ENCODE measurements at regions not wholly inside any gene's neighbourhood (a gene's known extent, or its start where the extent isn't known, plus 50 kb on each side); places are given as distances from the start of the nearest gene placed in this dataset.
"Not testable (repeated sequence)": the region's sequence is repeated elsewhere in the genome, so short reads cannot be mapped to it uniquely, and the experiment has no call there.

DNA sequence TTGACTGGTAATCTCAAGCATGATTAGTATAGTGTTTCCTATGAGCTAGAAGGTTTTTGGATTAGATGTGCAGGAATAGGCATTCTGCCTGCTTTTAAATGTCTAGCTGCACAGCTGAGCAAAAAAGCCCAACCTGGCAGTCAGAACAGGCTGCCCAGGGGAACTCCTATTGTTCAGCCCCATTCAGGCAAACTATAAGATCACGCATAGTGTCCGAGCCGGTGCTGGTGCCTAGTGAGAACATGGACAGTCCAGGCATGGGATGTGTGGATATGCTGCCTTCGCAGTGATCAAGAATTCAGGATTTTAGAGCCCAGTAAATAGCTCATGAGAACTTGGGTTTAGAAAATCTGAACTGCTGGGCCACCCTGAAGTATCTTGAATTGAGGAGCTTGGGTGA lies 348.8 kb downstream of the UTRN start:
- Histone ChIP-seq H3K36me3 (no peaks in the 10 kb centered on the region), H3K4me3 (no peak overlapping the region), H3K9me3 (no peaks in the 10 kb centered on the region), H3K27ac (no peak overlapping the region), H3K27me3 (no peaks in the 10 kb centered on the region), H3K4me1 (no peaks in the 10 kb centered on the region)
- WGBS, 2 donors (ENCODE audit: low coverage in 1 of 2) = 98% methylated on average over 4 of the region's 4 CpGs; no CpG with 5 or more reads in 1 of the 2 donors
- no peak for ATAC-seq
- TF ChIP-seq POLR2AphosphoS5 (IDR thresholded peaks at IDR 0.05) (no peak), EP300 (IDR thresholded peaks at IDR 0.05) (no peak), POLR2A (IDR thresholded peaks at IDR 0.05) (no peak)
- TF ChIP-seq, protein P1, sequence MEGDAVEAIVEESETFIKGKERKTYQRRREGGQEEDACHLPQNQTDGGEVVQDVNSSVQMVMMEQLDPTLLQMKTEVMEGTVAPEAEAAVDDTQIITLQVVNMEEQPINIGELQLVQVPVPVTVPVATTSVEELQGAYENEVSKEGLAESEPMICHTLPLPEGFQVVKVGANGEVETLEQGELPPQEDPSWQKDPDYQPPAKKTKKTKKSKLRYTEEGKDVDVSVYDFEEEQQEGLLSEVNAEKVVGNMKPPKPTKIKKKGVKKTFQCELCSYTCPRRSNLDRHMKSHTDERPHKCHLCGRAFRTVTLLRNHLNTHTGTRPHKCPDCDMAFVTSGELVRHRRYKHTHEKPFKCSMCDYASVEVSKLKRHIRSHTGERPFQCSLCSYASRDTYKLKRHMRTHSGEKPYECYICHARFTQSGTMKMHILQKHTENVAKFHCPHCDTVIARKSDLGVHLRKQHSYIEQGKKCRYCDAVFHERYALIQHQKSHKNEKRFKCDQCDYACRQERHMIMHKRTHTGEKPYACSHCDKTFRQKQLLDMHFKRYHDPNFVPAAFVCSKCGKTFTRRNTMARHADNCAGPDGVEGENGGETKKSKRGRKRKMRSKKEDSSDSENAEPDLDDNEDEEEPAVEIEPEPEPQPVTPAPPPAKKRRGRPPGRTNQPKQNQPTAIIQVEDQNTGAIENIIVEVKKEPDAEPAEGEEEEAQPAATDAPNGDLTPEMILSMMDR (IDR thresholded peaks at IDR 0.05) = no peak

DNA sequence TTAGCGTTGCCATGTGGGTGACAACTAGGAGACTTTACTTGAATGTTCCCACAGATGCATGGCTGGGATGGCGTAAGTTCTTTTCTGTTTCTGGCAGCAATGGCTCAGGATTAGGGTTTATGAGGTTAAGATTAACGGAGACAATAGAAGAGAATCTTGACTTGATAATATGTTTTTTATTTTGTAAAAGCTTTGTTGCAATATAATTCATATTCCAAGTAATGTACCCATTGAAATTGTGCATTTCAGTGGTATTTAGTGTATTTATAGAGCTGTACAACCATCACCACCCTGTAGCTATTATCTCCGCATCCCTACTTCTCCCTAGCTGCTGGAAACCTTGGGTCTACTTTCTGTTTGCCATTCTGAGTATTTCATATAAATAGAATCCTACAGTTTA lies 349.2 kb downstream of the UTRN start:
- H3K9me3 ChIP-seq = no peaks in the 10 kb centered on the region
- no peak for TF ChIP-seq POLR2A (IDR thresholded peaks at IDR 0.05)
- TF ChIP-seq EP300 (IDR thresholded peaks at IDR 0.05) = no peak
- no peak for TF ChIP-seq POLR2AphosphoS5 (IDR thresholded peaks at IDR 0.05)
- TF ChIP-seq, protein P1 (IDR thresholded peaks at IDR 0.05) = no peak
- H3K27ac ChIP-seq = no peak overlapping the region
- H3K36me3 ChIP-seq = no peaks in the 10 kb centered on the region
- no peak overlapping the region for H3K4me3 ChIP-seq
- no peaks in the 10 kb centered on the region for H3K4me1 ChIP-seq
- 98 to 100% methylated on average over 3 of the region's 4 CpGs for WGBS, 2 donors (ENCODE audit: low coverage in 1 of 2)
- H3K27me3 ChIP-seq = no peaks in the 10 kb centered on the region
- no peak for ATAC-seq

DNA sequence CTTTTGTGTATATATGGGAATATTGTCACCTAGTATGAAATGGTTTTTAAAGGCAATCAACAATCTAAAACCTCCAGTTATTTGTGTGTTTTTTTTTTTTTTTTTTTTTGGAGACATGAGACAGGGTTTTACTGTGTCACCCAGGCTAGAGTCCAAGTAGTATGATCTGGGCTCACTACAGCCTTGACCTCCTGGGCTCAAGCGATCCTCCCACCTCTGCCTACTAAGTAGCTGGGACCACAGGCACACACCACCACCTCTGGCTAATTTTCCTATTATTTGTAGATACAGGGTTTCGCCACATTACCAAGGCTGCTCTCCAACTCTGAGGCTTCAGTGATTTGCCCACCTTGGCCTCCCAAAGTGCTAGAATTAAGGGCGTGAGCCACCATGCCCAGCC lies 349.9 kb downstream of the UTRN start:
- ATAC-seq = no peak
- no peaks in the 10 kb centered on the region for H3K27me3 ChIP-seq
- H3K4me3 ChIP-seq = no peak overlapping the region
- TF ChIP-seq POLR2AphosphoS5 (IDR thresholded peaks at IDR 0.05) = no peak
- TF ChIP-seq, protein P1 (IDR thresholded peaks at IDR 0.05) = no peak
- no peak for TF ChIP-seq EP300 (IDR thresholded peaks at IDR 0.05)
- no peak for TF ChIP-seq POLR2A (IDR thresholded peaks at IDR 0.05)
- H3K36me3 ChIP-seq = no peaks in the 10 kb centered on the region
- H3K4me1 ChIP-seq = no peaks in the 10 kb centered on the region
- H3K27ac ChIP-seq = no peak overlapping the region
- WGBS, 2 donors (ENCODE audit: low coverage in 1 of 2) = 97 to 100% methylated on average over 3 of the region's 3 CpGs
- H3K9me3 ChIP-seq = no peaks in the 10 kb centered on the region

DNA sequence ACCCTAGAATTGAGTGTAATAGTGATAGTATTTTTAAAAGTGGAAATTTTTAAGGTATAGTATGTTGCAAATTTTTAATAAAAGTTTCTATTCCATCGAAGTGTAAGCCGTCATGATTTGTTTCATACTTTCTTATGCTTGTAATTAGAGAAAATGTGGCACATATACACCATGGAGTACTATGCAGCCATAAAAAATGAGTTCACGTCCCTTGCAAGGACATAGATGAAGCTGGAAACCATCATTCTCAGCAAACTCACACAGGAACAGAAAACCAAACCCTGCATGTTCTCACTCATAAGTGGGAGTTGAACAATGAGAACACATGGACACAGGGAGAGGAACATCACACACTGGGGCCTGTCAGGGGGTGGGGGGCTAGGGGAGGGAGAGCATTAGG lies 350.9 kb downstream of the UTRN start:
- H3K27ac ChIP-seq, H3K4me1 ChIP-seq, H3K9me3 ChIP-seq, H3K4me3 ChIP-seq, H3K27me3 ChIP-seq, ATAC-seq, H3K36me3 ChIP-seq: not testable (repeated sequence)
- 94 to 97% methylated on average over 3 of the region's 3 CpGs for WGBS, 2 donors (ENCODE audit: low coverage in 1 of 2)

DNA sequence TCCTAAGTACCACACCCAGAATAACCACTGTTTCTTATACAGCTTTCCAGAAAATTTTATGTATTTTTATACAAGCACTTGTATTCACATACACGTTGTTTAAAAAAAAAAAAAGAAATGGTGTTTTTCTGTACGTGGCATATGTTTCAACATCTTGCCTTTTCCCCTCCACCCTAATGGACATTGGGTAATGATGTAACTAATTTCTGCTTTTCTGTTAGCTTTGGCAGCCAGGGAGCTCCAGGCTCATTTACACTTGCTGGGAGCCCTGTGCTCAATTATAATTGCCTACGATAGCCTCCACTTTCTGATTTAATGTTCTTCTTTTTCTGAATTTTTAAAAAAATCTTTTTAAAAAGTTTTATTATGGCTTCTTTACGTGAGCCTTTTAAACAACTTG lies 352.4 kb downstream of the UTRN start:
- 80 to 83% methylated on average over 4 of the region's 4 CpGs for WGBS, 2 donors (ENCODE audit: low coverage in 1 of 2)
- ATAC-seq = no peak
- H3K4me3 ChIP-seq = no peak overlapping the region
- no peaks in the 10 kb centered on the region for H3K36me3 ChIP-seq
- H3K4me1 ChIP-seq = no peaks in the 10 kb centered on the region
- H3K27ac ChIP-seq = no peak overlapping the region
- H3K27me3 ChIP-seq = no peaks in the 10 kb centered on the region
- H3K9me3 ChIP-seq = no peaks in the 10 kb centered on the region
- TF ChIP-seq, protein P1 (IDR thresholded peaks at IDR 0.05) = no peak
- TF ChIP-seq POLR2A (IDR thresholded peaks at IDR 0.05) (no peak), POLR2AphosphoS5 (IDR thresholded peaks at IDR 0.05) (no peak), EP300 (IDR thresholded peaks at IDR 0.05) (no peak)

DNA sequence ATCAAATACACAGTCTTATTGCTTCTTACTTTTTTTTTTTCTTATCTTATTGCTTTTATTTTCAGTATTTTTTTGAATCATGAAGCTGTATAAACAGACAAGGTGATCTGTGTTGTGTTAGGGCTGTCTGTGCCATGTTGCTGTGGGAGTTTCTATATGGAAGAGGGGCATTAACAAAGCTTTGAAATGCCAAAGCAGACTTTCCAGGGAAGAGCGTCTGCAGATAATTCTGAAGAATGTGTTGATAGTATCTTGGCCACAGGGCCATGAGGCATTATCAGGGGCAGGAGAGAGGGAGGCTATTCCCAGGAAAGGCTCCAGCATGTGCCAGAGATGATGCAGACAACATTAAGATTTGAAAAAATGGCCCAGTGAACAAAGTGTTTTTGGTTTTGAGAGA lies 354.5 kb downstream of the UTRN start:
- no peak for ATAC-seq

More for the DNA sequence above, 354.5 kb downstream of the UTRN start:
- 43 to 64% methylated on average over 1 of the region's 1 CpG for WGBS, 2 donors (ENCODE audit: low coverage in 1 of 2)
- no peak overlapping the region for H3K4me3 ChIP-seq
- no peaks in the 10 kb centered on the region for H3K9me3 ChIP-seq
- no peaks in the 10 kb centered on the region for H3K36me3 ChIP-seq
- no peak for TF ChIP-seq POLR2A (IDR thresholded peaks at IDR 0.05)
- TF ChIP-seq POLR2AphosphoS5 (IDR thresholded peaks at IDR 0.05) = no peak
- TF ChIP-seq, protein P1 (IDR thresholded peaks at IDR 0.05) = no peak
- TF ChIP-seq EP300 (IDR thresholded peaks at IDR 0.05) = no peak
- H3K27me3 ChIP-seq = no peaks in the 10 kb centered on the region
- no peak overlapping the region for H3K27ac ChIP-seq
- H3K4me1 ChIP-seq = no peaks in the 10 kb centered on the region

Data from gastroesophageal sphincter (tissue), 4 donors.